ENCODE measurements at regions not wholly inside any gene's neighbourhood (a gene's known extent, or its start where the extent isn't known, plus 50 kb on each side); places are given as distances from the start of the nearest gene placed in this dataset.

GRCh38 chr5:164573397-164573796 is 1068.0 kb downstream of the MAT2B start:
- 0% methylated on average over 2 of the region's 2 CpGs for WGBS (ENCODE audit: low lambda C conversion rate)
- Histone ChIP-seq H2AFZ (ENCODE audit: low read length) (no peak overlapping the region), H3K27me3 (ENCODE audit: control insufficient read depth in 1 of 2, insufficient read depth in 2 of 2, low read length in 2 of 2) (no peaks in the 10 kb centered on the region), H3K4me3 (replicated peaks in 1 of 3; ENCODE audit: insufficient read depth in 1 of 3, low read depth in 2 of 3, low read length in 3 of 3) (no peak overlapping the region), H3K4me1 (ENCODE audit: insufficient read depth, low read length) (no peaks in the 10 kb centered on the region), H3K36me3 (replicated peaks in 1 of 2; ENCODE audit: control insufficient read depth in 1 of 2, insufficient read depth in 2 of 2, low read length in 2 of 2) (no peaks in the 10 kb centered on the region), H3K4me2 (ENCODE audit: low read depth, low read length) (no peak overlapping the region), H3K79me2 (ENCODE audit: insufficient read depth, low read length) (no peaks in the 10 kb centered on the region), H3K9ac (ENCODE audit: insufficient read depth, low read depth, low read length) (no peak overlapping the region), H4K20me1 (ENCODE audit: insufficient read depth, low read length) (no peaks in the 10 kb centered on the region), H3K9me3 (ENCODE audit: low read length) (no peaks in the 10 kb centered on the region), H3K27ac (ENCODE audit: extremely low read length, insufficient read depth, low read length) (no peak overlapping the region)
- no peak for TF ChIP-seq ARID4A (CRISPR knock-in tag; IDR thresholded peaks at IDR 0.05; ENCODE audit: borderline replicate concordance)
- TF ChIP-seq ZBTB34 (CRISPR knock-in tag; IDR thresholded peaks at IDR 0.05): no peak
- TF ChIP-seq ZFP62 (CRISPR knock-in tag; IDR thresholded peaks at IDR 0.05): no peak
- TF ChIP-seq MNT (IDR thresholded peaks at IDR 0.05): no peak
- no peak for TF ChIP-seq HHEX (CRISPR knock-in tag; IDR thresholded peaks at IDR 0.05)
- no peak for TF ChIP-seq ZNF317 (CRISPR knock-in tag; IDR thresholded peaks at IDR 0.05)
- TF ChIP-seq SOX5 (CRISPR knock-in tag; IDR thresholded peaks at IDR 0.05; ENCODE audit: borderline replicate concordance): no peak
- no peak for TF ChIP-seq ZBTB4 (CRISPR knock-in tag; IDR thresholded peaks at IDR 0.05; ENCODE audit: borderline replicate concordance)
- no peak for TF ChIP-seq SPEN (CRISPR knock-in tag; IDR thresholded peaks at IDR 0.05; ENCODE audit: low read depth)
- TF ChIP-seq ZNF550 (CRISPR knock-in tag; IDR thresholded peaks at IDR 0.05; ENCODE audit: borderline replicate concordance): no peak
- no peak for TF ChIP-seq MTERF4 (CRISPR knock-in tag; IDR thresholded peaks at IDR 0.05)
- FAIRE-seq (no peak), DNase-seq (ENCODE audit: low spot score) (no peak), ATAC-seq (no peak)
- POLR2A ChIA-PET: no interaction called here
- no TSS peak for BruUV-seq (replicated peaks)
- in situ Hi-C loops (cut with HindIII; ENCODE audit: extremely low pct_ligation_motif_present, low pct_unique_long_range_greater_than_20kb): no loop called here
- intact Hi-C loops (cut with micrococcal nuclease; ENCODE audit: unreplicated experiment): no loop called here
- CTCF ChIA-PET (ENCODE audit: low intra/inter-chr PET ratio, low total read pairs): no interaction called here
